IMR-90 (cell line): ENCODE measurements at regions not wholly inside any gene's neighbourhood (a gene's known extent, or its start where the extent isn't known, plus 50 kb on each side); places are given as distances from the start of the nearest gene placed in this dataset.

Experiments
- ATAC-seq: fragments of 200-7000 bp; cut with Tn5 transposase; 2 replicates; pipeline ENCODE4 v1.9.1; 2020; ENCODE audit warnings: low read depth, mild to moderate bottlenecking, moderate library complexity
- BruUV-seq: library from RNA; stranded (reverse); fragments of 400-500 nt; replicated peaks from 2 replicates; lab custom pipeline; 2021; lab: Mats Ljungman, UMichigan
- CTCF ChIA-PET: fragments of 300-600 bp; formaldehyde crosslinking; extraction: SDS; loops from one replicate; lab custom pipeline; 2021; ENCODE audit warnings: antibody characterized with exemption; lab: Yijun Ruan, JAX
- POLR2A ChIA-PET: fragments of 300-600 bp; sonication (Branson Sonifier 250); formaldehyde crosslinking; loops from one replicate; lab custom pipeline; 2022; ENCODE audit warnings: antibody characterized with exemption; ENCODE audit not compliant: unreplicated experiment; lab: Charles Lee
- DNase-seq: peaks from one replicate; pipeline ENCODE4 v3.0.0; 2013
- H2AFZ ChIP-seq: replicated peaks from 2 replicates; pipeline ENCODE3; 2013; ENCODE audit warnings: low read length, mild to moderate bottlenecking; ENCODE audit not compliant: poor library complexity
- H2AK5ac ChIP-seq: 2 replicates; pipeline ENCODE4 v1.6.1; 2013; ENCODE audit warnings: low read depth, low read length, inconsistent platforms
- H2AK9ac ChIP-seq: replicated peaks from 2 replicates; pipeline ENCODE3; 2013; ENCODE audit warnings: mild to moderate bottlenecking, low read depth, low read length, moderate library complexity; ENCODE audit not compliant: poor library complexity
- H2BK120ac ChIP-seq: 2 replicates; pipeline ENCODE4 v1.6.1; 2013; ENCODE audit warnings: low read depth, low read length, inconsistent platforms
- H2BK15ac ChIP-seq: 3 replicates; pipeline ENCODE4 v1.6.1; 2013; ENCODE audit warnings: low read depth, low read length, inconsistent platforms
- H2BK20ac ChIP-seq: 2 replicates; pipeline ENCODE4 v1.6.1; 2013; ENCODE audit warnings: low read depth, mild to moderate bottlenecking, inconsistent platforms, low read length, moderate library complexity
- H2BK5ac ChIP-seq: 2 replicates; pipeline ENCODE4 v1.6.1; 2013; ENCODE audit warnings: mild to moderate bottlenecking, low read depth, low read length, inconsistent platforms; ENCODE audit not compliant: poor library complexity, severe bottlenecking
- H3K14ac ChIP-seq: replicated peaks from 2 replicates; pipeline ENCODE4 v1.6.1; 2013; ENCODE audit warnings: low read depth, low read length, inconsistent platforms
- H3K18ac ChIP-seq: 2 replicates; pipeline ENCODE4 v1.6.1; 2013; ENCODE audit warnings: low read depth, low read length, control low read depth
- H3K23ac ChIP-seq: 2 replicates; pipeline ENCODE4 v1.6.1; 2013; ENCODE audit warnings: low read depth, low read length, inconsistent platforms
- H3K27ac ChIP-seq: 2 replicates; pipeline ENCODE4 v1.5.1; 2013; ENCODE audit warnings: mild to moderate bottlenecking, control low read depth, low read length; ENCODE audit not compliant: insufficient read depth
- H3K27me3 ChIP-seq: 2 replicates; pipeline ENCODE4 v1.6.1; 2013; ENCODE audit warnings: low read length; ENCODE audit not compliant: control insufficient read depth, insufficient read depth
- H3K36me3 ChIP-seq: 2 replicates; pipeline ENCODE4 v1.6.1; 2013; ENCODE audit warnings: low read length, mixed read lengths; ENCODE audit not compliant: control insufficient read depth, insufficient read depth
- H3K4ac ChIP-seq: 2 replicates; pipeline ENCODE4 v1.6.1; 2013; ENCODE audit warnings: low read depth, low read length, inconsistent platforms
- H3K4me1 ChIP-seq: 2 replicates; pipeline ENCODE4 v1.6.1; 2013; ENCODE audit warnings: low read length, mixed read lengths; ENCODE audit not compliant: control insufficient read depth, insufficient read depth
- H3K4me2 ChIP-seq: 2 replicates; pipeline ENCODE4 v1.6.1; 2013; ENCODE audit warnings: low read depth, mild to moderate bottlenecking, control low read depth, low read length, moderate library complexity
- H3K4me3 ChIP-seq: 2 replicates; pipeline ENCODE4 v1.5.1; 2013; ENCODE audit warnings: low read depth, mild to moderate bottlenecking, control low read depth, low read length, moderate library complexity; ENCODE audit not compliant: insufficient read depth
- H3K56ac ChIP-seq: 2 replicates; pipeline ENCODE4 v1.6.1; 2013; ENCODE audit warnings: low read length, inconsistent platforms; ENCODE audit not compliant: insufficient read depth; ENCODE audit errors: extremely low read depth
- H3K79me1 ChIP-seq, 2 experiments: 2 replicates each; pipeline ENCODE4 v1.6.1; 2013; ENCODE audit warnings: low read length in 2 of 2, inconsistent platforms in 1 of 2, low read depth in 1 of 2
- H3K9ac ChIP-seq: 2 replicates; pipeline ENCODE4 v1.6.1; 2013; ENCODE audit warnings: low read depth, low read length, control low read depth
- H3K9me1 ChIP-seq: 2 replicates; pipeline ENCODE4 v1.6.1; 2013; ENCODE audit warnings: low read length, inconsistent platforms; ENCODE audit not compliant: insufficient read depth
- H3K9me3 ChIP-seq: 2 replicates; pipeline ENCODE4 v1.6.1; 2013; ENCODE audit warnings: low read length; ENCODE audit not compliant: control insufficient read depth, insufficient read depth
- H4K20me1 ChIP-seq: 2 replicates; pipeline ENCODE4 v1.6.1; 2013; ENCODE audit warnings: low read length, inconsistent platforms; ENCODE audit not compliant: insufficient read depth
- H4K5ac ChIP-seq: 2 replicates; pipeline ENCODE4 v1.6.1; 2013; ENCODE audit warnings: mild to moderate bottlenecking, low read depth, low read length, control low read depth
- H4K8ac ChIP-seq, 2 experiments: 2 replicates each; pipeline ENCODE4 v1.6.1; 2013; ENCODE audit warnings: low read depth in 2 of 2, low read length in 2 of 2, control low read depth in 1 of 2, inconsistent platforms in 1 of 2
- H4K91ac ChIP-seq: 2 replicates; pipeline ENCODE4 v1.6.1; 2013; ENCODE audit warnings: low read depth, low read length, inconsistent platforms; ENCODE audit not compliant: insufficient read depth
- RAD21 ChIP-seq: IDR thresholded peaks from 2 replicates; pipeline ENCODE4 v1.6.1; 2012; ENCODE audit warnings: low read length, improper control_type of control experiment
- WGBS, 2 experiments: methylation state at CpG; one replicate each; pipeline versions ENCODE4 v1.1.5 to v1.1.7; 2013; ENCODE audit warnings: missing lambda C conversion rate in 2 of 2; ENCODE audit not compliant: insufficient read length in 1 of 2; ENCODE audit errors: extremely low coverage in 2 of 2; 5-methylcytosine and 5-hydroxymethylcytosine counted together
- dilution Hi-C: fragments of 300-500 bp; cut with HindIII; formaldehyde crosslinking; loops from one replicate; pipeline ENCODE4 v1.14.3; 2018; ENCODE audit warnings: low sequenced_read_pairs; ENCODE audit not compliant: unreplicated experiment
- in situ Hi-C: fragments of 300-500 bp; cut with MboI; formaldehyde crosslinking; loops from 3 replicates; pipeline ENCODE4 v1.14.3; 2019; ENCODE audit warnings: low sequenced_read_pairs, inconsistent platforms, mixed read lengths
- intact Hi-C: fragments of 100-400 bp; cut with micrococcal nuclease; formaldehyde crosslinking; loops from 2 replicates; pipeline ENCODE4 v1.10.0; 2022
- TF ChIP-seq, protein P1 (sequence below): conservative IDR thresholded peaks from 2 replicates; pipeline ENCODE4 v1.5.1; 2012; ENCODE audit warnings: mild to moderate bottlenecking, low read depth, low read length, improper control_type of control experiment

DNA sequence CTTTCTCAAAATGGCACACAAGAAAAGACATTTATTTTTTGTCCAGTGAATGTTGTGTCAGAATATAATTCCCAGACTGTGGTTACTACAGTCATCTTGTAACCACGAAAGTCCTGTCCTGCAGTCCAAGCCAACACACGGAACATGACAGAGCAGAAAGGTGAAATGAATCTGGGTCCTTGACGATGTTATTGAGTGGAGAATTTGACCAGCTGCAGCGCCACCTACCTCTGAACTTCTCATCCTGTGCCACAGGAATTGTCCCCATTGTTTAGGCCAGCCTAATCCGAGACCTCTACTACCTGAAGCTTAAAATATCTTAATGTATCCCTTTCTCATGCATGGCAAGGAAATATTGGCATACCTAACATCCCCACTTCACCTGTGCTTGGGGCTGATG lies 64.1 kb upstream of the OTX2 start:
- no peak overlapping the region for H3K14ac ChIP-seq
- no peak overlapping the region for H3K56ac ChIP-seq
- in situ Hi-C loops (no loop called here), dilution Hi-C loops (no loop called here), intact Hi-C loops (no loop called here)
- no peak overlapping the region for H2AK5ac ChIP-seq
- H3K27ac ChIP-seq: no peak overlapping the region
- H4K8ac ChIP-seq: no peak overlapping the region
- H2BK5ac ChIP-seq: no peak overlapping the region
- no peaks in the 10 kb centered on the region for H4K20me1 ChIP-seq
- H2AFZ ChIP-seq: no peak overlapping the region
- no peaks in the 10 kb centered on the region for H3K9me1 ChIP-seq
- H3K4me2 ChIP-seq: no peak overlapping the region
- H3K4me3 ChIP-seq: no peak overlapping the region
- no peak overlapping the region for H2BK120ac ChIP-seq
- no peak overlapping the region for H3K4ac ChIP-seq
- H4K91ac ChIP-seq: no peak overlapping the region
- no peak overlapping the region for H2BK15ac ChIP-seq
- BruUV-seq: no TSS peak
- no peaks in the 10 kb centered on the region for H3K36me3 ChIP-seq
- no peak overlapping the region for H2AK9ac ChIP-seq
- CTCF ChIA-PET: interaction anchor here (1.0 kb wide), 1 partner anchor 51 kb away, joined by 5 read pairs; no protein-coding TSS in a partner anchor
- H3K79me1 ChIP-seq: no peaks in the 10 kb centered on the region
- POLR2A ChIA-PET: no interaction called here
- no peak overlapping the region for H2BK20ac ChIP-seq
- no peak for DNase-seq
- H4K5ac ChIP-seq: no peak overlapping the region
- H3K4me1 ChIP-seq: no peaks in the 10 kb centered on the region
- no CpG with 5 or more reads among the region's 5 CpGs for WGBS, 2 experiments
- H3K23ac ChIP-seq: no peak overlapping the region
- H3K9ac ChIP-seq: no peak overlapping the region
- no peak for ATAC-seq
- TF ChIP-seq, protein P1, sequence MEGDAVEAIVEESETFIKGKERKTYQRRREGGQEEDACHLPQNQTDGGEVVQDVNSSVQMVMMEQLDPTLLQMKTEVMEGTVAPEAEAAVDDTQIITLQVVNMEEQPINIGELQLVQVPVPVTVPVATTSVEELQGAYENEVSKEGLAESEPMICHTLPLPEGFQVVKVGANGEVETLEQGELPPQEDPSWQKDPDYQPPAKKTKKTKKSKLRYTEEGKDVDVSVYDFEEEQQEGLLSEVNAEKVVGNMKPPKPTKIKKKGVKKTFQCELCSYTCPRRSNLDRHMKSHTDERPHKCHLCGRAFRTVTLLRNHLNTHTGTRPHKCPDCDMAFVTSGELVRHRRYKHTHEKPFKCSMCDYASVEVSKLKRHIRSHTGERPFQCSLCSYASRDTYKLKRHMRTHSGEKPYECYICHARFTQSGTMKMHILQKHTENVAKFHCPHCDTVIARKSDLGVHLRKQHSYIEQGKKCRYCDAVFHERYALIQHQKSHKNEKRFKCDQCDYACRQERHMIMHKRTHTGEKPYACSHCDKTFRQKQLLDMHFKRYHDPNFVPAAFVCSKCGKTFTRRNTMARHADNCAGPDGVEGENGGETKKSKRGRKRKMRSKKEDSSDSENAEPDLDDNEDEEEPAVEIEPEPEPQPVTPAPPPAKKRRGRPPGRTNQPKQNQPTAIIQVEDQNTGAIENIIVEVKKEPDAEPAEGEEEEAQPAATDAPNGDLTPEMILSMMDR: 0 out of 2 replicates have a peak, but pooled peaks have one; percentile 17
- TF ChIP-seq RAD21: no peak
- H3K18ac ChIP-seq: no peak overlapping the region
- no peaks in the 10 kb centered on the region for H3K27me3 ChIP-seq
- H3K9me3 ChIP-seq: no peaks in the 10 kb centered on the region
